ENCODE measurements at regions not wholly inside any gene's neighbourhood (a gene's known extent, or its start where the extent isn't known, plus 50 kb on each side); places are given as distances from the start of the nearest gene placed in this dataset.

DNA sequence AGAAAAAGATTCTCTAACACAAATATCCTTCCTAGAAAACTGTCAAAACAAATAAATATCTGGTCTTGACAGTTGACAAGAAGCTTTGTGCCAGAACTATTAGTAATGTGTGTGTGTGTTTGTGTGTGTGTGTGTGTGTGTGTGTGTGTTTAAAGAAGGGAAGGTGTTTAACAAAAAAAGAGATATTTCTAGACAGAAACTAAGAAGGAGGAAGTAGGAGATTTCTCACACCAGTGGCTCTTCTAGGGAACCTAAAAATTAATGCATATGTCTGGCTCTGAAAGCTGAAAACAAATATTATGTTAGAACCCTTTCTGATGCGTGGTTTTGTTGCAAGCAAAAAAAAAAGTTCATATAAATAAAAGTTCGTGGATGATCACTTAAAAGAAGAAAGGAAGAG, 277.5 kb downstream of the RPS4Y2 start:
- TF ChIP-seq, protein P1, sequence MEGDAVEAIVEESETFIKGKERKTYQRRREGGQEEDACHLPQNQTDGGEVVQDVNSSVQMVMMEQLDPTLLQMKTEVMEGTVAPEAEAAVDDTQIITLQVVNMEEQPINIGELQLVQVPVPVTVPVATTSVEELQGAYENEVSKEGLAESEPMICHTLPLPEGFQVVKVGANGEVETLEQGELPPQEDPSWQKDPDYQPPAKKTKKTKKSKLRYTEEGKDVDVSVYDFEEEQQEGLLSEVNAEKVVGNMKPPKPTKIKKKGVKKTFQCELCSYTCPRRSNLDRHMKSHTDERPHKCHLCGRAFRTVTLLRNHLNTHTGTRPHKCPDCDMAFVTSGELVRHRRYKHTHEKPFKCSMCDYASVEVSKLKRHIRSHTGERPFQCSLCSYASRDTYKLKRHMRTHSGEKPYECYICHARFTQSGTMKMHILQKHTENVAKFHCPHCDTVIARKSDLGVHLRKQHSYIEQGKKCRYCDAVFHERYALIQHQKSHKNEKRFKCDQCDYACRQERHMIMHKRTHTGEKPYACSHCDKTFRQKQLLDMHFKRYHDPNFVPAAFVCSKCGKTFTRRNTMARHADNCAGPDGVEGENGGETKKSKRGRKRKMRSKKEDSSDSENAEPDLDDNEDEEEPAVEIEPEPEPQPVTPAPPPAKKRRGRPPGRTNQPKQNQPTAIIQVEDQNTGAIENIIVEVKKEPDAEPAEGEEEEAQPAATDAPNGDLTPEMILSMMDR (IDR thresholded peaks at IDR 0.05 in 4 of 5, conservative IDR thresholded peaks at IDR 0.05 in 1 of 5) = no peak
- TF ChIP-seq POLR2A (IDR thresholded peaks at IDR 0.05) = no peak
